ENCODE measurements at regions not wholly inside any gene's neighbourhood (a gene's known extent, or its start where the extent isn't known, plus 50 kb on each side); places are given as distances from the start of the nearest gene placed in this dataset.

DNA sequence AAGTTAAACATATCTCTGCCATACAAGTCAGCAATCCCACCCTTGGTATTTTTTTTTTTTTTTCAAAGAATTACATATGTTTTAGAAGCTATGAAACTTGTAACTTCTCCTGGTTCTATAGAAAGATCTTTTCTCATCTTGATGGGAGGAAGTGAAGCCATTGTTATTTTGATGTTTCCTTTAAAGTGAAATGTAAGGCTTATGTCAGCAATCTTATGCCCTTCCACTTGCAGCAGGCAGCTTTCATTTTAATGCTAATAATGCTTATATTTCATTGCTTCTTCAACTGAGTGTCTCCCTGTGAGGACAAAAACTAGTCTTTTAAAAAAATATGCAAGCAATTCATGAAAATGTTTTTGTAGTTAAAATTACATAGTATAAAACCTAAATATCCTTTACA lies 1614.7 kb downstream of the KHDRBS2 start:
- TF ChIP-seq, protein P1, sequence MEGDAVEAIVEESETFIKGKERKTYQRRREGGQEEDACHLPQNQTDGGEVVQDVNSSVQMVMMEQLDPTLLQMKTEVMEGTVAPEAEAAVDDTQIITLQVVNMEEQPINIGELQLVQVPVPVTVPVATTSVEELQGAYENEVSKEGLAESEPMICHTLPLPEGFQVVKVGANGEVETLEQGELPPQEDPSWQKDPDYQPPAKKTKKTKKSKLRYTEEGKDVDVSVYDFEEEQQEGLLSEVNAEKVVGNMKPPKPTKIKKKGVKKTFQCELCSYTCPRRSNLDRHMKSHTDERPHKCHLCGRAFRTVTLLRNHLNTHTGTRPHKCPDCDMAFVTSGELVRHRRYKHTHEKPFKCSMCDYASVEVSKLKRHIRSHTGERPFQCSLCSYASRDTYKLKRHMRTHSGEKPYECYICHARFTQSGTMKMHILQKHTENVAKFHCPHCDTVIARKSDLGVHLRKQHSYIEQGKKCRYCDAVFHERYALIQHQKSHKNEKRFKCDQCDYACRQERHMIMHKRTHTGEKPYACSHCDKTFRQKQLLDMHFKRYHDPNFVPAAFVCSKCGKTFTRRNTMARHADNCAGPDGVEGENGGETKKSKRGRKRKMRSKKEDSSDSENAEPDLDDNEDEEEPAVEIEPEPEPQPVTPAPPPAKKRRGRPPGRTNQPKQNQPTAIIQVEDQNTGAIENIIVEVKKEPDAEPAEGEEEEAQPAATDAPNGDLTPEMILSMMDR (IDR thresholded peaks at IDR 0.05), result no peak
- TF ChIP-seq POLR2AphosphoS5 (IDR thresholded peaks at IDR 0.05) (no peak), POLR2A (IDR thresholded peaks at IDR 0.05) (no peak)
